Hepatic stellate cell (primary cell): ENCODE measurements at regions not wholly inside any gene's neighbourhood (a gene's known extent, or its start where the extent isn't known, plus 50 kb on each side); places are given as distances from the start of the nearest gene placed in this dataset.

Experiments used
- DNase-seq: peaks from one replicate; pipeline ENCODE4 v3.0.0; 2011; ENCODE audit warnings: low spot score

DNA sequence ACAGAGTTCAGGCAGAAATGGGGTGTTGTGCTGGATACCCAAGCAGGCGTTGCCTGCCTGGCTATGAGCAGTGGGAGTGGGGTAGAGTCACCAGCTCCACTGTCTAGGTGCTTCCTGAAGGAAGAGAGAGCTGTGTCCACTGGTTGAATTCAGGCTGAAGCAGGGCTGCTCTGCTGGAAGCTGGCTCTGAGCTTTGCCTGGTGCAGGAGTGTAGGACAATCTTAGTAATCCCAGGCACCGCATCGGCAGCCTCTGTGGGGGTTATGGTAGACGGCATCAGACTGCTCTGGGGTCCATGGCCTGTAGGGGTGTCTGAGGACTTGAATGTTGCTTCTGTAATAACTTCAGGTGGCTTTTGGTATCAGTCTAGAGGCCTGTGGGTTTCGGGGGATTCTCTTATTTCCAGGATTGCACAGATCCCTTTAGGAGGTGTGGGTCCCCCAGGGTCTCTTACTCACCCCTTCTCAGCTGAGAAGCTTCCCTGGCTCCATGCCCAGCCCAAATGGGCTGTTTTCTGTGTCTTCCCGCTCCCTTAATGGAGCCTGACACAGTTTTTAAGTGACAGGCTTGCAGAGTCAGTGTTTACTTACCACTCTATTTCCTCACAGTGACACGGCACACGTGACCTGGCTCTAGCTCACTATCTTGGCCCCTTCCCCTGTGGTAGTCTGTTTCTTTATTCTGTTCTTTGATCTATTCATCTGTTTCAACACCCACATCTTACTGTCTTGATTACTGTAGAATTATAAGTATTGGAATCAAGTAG is 644.3 kb downstream of the CBLN2 start:
- DNase-seq, result no peak

DNA sequence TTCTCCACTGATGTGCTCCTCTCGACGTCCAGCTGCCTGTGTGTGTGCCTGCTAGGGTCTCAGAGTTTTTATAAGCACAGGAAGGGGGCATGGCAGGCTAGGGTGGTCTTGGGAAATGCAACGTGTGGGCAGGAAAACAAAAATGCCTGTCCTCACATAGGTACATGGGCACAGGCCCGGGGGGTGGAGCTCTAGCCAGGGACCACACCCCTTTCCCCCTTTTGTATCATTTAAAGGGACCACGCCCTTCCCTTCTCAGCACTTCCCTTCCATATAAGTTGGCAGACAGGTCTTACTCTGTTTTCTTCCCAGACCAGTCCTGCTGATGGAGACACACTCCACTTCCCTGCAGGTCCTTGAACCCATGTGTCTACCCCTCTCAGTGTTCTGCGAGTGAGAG is 645.0 kb downstream of the CBLN2 start:
- no peak for DNase-seq

DNA sequence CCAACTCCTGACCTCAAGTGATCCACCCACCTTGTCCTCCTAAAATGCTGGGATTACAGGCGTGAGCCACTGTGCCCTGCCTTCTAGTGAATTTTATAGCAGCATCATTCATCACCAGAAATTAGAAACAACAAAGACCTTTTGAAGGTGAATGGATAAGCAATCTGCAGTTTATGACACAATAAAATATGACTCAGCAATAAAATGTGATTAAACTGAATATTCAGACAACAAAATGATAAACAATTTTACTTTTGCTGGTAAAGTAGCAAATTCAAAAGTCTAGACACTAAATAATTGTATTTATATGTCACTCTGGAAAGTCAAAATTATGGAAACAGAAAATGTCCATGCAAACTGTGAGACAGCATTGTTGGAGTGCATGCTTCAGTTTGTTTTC is 656.6 kb downstream of the CBLN2 start:
- no peak for DNase-seq

DNA sequence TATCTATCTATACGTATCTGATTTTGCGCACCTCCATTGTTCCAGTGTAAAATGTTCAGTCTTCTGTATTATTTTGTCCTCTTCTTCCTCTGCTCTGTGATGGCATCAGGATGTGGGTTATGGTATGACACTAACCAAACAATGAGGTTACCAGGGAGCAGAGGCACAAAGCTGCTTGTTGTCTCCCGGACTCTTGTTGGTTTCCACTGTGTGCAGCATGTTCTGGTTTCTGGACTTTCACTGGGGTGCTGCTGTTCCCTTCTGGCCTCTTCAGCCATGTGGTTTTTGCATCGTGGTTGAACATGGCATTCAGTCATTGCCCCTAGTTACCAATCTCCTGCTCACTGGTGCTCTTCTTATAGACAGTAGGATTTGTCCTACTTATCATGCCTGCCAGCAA is 665.9 kb downstream of the CBLN2 start:
- DNase-seq, result no peak

DNA sequence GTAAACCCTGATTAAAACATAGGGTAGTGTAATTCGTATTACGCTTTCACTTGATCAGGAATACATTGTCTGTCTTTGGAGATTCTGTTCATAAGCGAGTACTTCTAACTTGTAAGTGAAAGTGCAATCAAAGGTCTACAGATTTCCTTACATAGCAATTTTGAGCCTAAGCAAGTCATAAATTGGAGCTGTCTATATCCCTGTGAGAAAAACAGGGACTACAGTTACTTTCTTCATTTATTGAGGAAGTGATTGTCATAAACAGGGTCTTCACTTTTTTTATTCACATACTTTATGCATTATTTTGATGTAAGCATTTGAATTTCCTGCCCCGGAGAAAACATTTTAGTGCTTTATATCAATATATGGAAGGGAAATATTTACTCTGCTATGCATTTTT is 670.4 kb downstream of the CBLN2 start:
- no peak for DNase-seq

DNA sequence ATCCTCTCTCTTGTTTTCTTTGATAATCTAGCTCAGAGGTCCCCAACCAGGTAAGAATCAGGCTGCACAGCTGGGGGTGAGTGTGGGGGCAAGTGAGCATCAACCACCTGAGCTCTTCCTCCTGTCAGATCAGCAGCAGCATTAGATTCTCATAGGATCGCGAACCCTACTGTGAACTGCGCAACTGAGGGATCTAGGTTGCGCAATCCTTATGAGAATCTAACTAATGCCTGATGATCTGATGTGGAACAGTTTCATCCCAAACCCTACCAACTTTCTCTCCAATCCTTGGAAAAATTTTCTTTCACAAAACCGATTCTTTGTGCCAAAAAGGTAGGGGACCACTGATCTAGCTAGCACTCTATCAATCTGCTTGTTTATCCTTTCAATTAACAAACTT is 678.3 kb downstream of the CBLN2 start:
- no peak for DNase-seq

DNA sequence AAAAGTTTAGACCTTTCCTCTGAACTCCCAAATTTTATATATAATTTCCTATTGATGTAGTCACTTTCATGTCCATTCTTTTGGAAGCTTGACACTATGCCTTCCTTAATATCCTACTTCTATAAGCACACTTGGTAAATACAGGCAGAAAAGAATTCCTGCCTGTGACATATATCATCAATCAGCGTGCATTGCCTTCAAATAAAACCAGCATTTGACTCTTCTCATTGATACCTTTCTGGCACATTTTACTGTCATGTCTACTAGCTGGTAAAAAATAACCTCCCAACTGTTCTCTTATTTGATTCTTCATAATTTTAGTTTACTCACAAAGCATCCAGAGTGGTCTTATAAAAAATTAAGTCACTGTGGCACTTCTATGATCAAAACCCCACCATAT is 693.5 kb downstream of the CBLN2 start:
- DNase-seq, result no peak

DNA sequence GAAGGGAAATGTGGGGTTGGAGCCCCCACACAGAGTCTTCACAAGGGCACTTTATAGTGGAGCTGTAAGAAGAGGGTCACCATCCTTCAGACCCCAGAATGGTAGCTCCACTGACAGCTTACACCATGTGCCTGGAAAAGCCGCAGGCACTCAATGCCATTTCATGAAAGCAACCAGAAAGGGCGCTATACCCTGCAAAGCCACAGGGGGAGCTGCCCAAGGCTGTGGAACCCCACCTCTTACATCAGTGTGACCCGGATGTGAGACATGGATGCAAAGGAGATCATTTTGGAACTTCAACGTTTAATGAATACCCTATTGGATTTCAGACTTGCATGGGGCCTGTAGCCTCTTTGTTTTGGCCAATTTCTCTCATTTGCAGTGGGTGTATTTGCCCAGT is 694.7 kb downstream of the CBLN2 start:
- no peak for DNase-seq

DNA sequence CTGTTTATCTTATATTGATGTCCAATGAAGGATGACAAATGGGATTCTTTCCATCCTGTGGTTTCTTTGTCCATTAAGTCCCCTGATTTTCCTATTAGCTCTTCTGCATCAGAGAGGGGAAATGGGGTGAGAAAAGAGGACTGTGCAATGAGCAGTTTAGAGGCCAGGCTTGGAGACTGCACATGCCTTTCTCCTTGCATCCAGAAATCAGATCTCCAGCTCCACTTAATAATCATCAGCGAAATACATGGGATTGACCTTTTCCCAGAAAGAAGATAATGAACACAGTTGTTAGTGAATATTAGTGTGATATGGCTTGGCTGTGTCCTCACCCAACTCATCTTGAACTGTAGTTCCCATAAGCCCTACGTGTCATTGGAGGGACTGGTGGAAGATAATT is 697.4 kb downstream of the CBLN2 start:
- no peak for DNase-seq

DNA sequence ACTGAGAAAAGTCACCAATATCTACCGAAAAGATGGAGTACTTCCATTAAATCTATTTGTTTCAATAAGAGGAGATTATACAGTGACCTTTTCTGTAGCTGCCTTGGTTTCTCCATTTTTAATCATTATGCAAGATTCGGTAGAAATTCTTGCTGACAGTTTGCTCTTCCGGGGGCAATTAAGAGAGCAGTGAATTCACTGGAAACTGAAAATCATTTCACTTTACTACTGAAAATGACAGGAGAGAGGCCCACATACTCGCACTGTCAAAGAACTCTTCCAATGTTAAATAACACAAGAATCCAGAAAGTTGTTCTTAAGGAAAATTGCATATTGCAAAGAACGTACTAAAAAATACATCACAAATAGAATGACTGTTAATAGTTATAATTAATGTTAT is 699.3 kb downstream of the CBLN2 start:
- no peak for DNase-seq

DNA sequence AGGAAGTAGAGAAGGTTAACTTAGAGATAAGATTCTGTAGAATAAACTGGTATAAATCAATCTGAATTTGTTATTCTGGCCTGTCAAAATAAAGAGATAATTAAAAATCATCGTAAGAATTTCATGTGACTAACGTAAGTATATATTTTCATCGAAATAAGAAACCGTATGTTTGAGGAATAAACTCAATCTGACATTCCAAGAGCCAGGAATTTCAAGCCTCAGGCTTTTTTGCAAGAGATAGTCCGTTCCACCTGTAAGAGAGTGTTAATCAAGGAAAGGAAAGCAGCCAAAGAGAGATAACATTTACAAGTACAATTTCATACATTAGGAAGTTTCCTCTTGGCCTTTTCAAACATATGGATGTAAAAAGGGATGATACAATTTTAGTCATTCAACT is 701.5 kb downstream of the CBLN2 start:
- DNase-seq, result no peak

DNA sequence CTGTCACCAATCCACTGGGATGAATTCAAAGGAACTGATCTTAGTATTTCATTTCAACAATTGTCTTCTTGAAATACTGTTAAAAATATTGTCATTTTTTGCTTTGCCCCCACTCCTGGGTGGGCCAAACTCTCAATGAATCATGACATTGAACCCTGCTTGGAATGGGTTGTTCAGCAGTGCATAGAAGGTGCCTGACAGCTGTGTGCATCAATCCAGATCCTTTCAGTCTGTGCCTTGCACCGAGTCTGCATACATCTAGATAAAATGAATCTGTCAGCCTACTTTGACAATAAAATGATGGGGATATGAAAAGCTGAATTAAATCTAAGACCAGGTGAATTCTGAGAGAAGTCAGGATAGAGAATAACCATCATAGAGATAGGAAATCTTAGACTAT is 706.6 kb downstream of the CBLN2 start:
- no peak for DNase-seq

DNA sequence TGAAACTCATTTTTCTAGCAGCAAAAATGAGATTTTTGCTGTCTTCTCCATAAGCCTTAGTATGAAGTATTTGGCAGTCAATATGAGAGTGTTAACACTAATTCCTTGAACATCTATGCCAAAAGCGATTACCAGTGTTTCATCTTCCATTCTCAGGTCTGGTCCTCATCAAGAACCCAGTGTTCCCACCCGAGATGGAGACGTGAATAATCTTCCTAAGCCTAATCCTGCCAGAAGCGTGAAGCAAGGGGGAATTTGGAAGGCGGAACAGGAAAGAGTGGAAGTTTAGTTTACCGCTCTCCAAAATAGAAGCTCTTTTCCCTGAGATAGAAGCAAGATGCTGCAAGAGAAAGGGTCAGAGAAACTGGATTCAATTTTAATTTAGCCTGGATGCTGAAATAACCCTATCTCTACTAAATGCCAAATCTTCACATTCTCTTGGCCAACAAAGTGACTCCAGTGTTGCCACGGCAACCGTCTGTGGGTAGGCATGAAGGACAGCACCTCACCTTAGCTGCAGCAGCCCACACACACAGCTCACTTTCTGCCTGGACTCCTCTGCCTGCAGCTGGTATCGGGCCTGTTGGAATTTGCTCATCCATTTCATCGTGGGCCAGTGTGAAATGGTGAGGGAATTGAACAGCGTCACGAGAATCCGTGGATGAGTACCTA is 711.1 kb downstream of the CBLN2 start:
- DNase-seq, result no peak

DNA sequence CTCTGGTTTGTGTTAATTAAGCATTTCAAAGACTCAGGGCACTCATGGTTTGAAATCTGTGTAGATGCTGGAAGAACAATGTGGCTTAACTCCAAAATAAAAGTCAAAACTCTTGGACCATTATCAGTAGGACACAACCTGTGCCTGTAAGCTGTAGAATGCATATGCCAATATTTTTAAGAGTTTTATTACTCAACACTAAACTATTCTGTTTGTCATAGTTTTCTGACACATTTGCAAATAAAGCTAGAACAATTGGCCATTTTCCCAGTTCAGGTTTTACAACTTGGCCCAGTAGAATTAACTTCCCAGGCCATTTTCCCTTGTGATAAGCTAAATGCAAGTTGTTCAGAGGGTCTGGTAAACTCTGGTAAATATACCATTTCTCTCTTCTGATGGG is 713.1 kb downstream of the CBLN2 start:
- no peak for DNase-seq

DNA sequence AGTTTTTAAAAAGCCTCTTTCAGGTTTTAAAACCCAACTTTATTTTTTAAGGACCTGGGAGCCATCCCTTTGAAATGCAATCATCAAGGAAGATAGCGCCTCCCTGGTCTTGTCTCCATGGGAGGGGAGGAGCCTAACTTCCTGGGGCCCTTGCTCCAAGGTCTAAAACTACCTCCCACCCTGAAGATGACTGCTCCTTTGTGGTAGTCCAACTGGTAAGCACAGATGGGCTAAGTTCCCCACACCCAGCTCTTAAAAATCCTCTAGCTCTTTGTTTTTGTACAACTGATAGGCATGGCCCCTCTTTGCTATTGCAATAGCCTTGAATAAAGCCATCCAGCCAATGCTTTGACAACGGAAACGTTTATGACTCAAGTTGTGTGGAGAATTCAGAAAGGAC is 716.8 kb downstream of the CBLN2 start:
- no peak for DNase-seq

DNA sequence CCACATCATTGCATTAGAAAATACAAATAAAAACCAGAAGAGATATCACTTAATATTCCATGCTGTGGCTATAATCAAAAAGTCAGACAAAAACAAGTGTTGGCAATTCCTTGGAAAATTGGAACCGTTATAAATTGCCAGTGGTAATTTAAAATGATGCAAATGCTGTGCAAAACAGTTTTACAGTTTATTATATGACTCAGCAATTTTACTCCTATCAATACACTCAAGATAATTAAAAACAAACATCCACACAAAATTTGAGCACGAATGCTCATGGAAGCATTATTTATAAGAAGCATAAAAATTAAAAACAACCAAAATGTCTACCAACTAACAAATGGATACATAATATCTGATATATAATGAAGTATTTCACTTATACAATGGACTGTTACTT is 728.8 kb downstream of the CBLN2 start:
- DNase-seq, result no peak

DNA sequence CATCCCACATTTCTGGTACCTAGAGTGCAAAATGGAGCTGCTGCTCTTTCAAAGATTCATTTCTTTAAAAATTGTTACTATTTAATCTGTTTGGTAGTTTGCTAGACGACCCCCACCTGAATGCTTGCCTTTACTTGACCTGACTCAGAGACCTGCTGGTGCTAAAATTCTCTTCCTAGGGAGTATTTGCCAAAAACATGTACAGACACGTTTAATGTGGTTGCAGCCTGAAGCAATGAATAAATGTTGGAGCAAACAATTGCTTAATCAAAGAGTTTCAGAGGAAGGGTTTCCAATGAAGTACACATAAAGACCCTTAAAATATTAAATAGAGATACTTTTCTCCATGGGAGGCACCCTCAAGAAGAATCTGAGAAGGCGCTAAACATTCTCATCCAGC is 734.4 kb downstream of the CBLN2 start:
- no peak for DNase-seq

DNA sequence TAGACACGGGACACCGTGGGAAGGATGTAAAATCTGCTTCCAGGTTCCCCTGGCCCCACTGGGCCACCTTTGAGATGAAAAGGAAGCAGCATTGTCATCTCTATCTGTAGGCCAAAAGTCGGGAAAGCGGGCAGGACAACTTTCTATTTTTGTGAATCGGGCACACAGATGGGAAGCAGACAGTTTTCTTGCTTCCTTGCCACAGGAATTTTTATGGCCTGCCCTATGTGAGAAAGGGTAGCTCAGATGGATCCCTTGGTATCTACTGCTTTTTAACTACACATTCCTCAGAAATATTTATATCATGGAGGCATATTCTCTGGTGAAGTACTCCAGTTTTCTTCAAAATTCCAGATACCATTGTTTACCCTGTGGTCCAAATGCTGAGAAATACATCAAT is 735.5 kb downstream of the CBLN2 start:
- no peak for DNase-seq

DNA sequence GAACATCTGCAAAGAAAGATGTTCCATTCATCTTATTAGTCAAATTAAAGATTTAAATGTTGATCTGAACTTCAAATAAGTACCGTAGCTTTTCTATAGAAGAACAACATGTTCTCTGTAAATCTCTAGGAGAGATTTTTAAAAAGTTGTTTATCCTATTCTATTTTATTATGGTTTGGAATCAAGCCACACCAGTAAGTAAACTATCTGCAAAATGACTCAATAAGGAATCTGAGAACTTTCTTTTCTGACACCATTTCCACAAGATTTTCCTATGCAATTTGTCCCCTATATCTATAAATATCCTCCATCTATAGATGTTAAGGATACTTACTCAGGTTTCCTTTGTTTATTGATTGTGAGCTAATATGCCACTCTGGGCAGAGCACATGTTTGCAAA is 736.6 kb downstream of the CBLN2 start:
- no peak for DNase-seq

DNA sequence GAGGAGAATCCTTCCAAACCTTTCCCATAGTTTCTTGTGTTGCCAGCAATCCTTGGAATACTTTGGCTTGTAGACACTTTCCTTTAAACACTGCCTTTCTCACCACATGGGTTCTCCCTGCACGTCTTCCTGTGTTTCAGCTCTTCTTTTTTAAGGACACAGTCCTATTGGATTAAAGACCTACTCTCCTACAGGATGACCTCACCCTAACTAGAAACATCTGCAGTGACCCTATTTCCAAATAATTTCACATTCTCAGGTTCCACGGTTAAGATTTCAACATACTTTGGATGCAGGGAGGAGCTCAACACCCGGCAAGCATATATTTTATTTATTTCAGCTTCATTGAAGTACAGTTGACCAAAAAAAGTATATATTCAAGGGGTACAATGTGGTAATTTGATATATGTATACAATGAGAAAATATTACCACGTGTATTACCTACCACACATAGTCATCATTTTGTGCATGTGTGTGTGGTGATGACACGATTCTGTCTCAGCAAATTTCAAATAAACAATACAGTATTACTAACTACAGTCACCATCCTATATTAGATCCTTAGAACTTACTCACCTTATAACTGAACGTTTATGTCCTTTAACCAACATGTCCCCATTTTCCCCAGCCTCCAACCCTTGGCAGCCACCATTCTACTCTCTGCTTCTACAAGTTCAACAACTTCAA is 745.0 kb downstream of the CBLN2 start:
- DNase-seq, result no peak

DNA sequence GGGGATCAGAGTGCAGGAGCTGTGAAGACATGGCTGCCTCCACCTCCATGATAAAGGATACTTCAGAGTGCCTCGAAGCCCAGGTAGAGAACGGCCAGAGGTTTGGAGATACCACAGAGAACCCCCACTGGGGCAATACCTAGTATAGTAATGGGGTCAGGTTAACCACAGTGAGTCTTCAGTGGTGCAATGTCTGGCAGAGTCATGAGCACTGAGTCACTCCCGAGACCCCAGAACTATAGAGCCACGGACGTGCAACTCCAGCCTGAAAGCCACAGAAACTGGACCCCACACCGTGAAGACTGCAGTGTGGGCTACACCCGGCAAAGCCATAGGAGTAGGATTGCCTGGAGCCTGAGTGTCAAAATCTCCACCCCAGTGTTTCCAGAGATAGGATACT is 746.6 kb downstream of the CBLN2 start:
- DNase-seq, result no peak

DNA sequence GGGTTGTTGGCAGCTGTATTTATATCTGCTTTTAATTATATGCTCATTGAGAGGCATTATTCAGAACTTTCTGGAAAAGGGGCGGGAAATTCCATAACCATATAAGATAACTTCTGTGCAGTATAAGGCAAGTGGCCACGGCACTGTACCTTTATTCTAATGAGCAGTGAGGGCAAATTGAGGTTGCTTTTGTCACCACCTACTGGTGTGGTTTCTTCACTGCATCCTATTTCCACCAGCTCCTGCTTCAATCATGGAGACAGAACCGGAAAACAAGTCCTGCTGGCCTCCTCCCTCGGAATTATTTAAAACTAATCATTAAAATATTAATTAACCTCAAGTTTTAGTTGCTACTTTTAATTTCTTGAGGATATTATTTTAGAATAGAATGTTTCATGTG is 759.4 kb downstream of the CBLN2 start:
- no peak for DNase-seq

DNA sequence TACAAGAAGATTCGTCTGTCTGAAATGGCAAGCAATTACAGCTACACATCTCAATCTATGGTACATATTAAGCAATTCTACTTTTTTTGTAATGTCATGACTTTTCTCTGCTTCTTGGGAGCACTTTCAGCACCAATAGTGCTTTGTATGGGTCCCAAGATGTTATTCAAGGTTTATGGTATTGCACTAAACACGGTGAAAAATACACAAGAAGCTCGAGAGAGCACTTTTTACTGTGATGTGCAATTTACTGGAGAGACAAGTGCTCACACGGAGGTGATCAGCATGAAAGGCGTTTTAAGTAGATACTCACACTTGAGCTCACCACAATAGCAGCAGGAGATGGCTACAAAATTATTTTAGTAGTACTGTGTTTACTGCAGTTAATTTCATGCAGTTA is 783.6 kb downstream of the CBLN2 start:
- no peak for DNase-seq

DNA sequence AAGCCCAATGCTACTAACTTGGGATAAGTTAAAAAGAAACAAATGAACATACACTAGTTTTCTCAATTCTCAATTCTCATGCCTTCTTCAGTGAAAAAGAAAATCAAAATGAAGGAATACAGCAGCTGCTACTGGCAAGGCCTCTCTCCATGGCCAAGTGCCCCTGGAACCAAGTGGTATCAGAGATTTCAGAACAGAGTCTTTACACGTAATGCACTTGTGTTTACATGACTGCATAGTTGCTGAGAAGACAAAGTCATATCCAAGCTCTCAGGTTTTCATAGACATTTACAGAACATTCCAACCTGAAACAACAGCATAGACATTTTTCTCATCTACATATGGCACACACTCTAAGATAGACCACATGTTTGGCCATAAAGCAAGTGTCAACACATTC is 789.9 kb downstream of the CBLN2 start:
- no peak for DNase-seq
